HCT116 (cell line): ENCODE measurements at regions not wholly inside any gene's neighbourhood (a gene's known extent, or its start where the extent isn't known, plus 50 kb on each side); places are given as distances from the start of the nearest gene placed in this dataset.

Experiments used
- ATAC-seq: fragments of 200-7000 bp; cut with Tn5 transposase; 2 replicates; pipeline ENCODE4 v1.9.1; 2020; ENCODE audit warnings: mild to moderate bottlenecking, moderate library complexity
- BruUV-seq: library from RNA; stranded (reverse); fragments of 400-500 nt; replicated peaks from 2 replicates; lab custom pipeline; 2021; lab: Mats Ljungman, UMichigan
- CTCF ChIA-PET: fragments of 300-600 bp; sonication (Branson Sonifier 250); formaldehyde crosslinking; loops from one replicate; lab custom pipeline; 2021; ENCODE audit warnings: antibody characterized with exemption; lab: Charles Lee
- POLR2A ChIA-PET: fragments of 300-600, 350-600 bp; sonication (Branson Sonifier 250); formaldehyde crosslinking; loops from one replicate; lab custom pipeline; 2021; ENCODE audit warnings: antibody characterized with exemption; lab: Charles Lee
- RAD21 ChIA-PET, 2 experiments: fragments of 300-600 bp; sonication (Branson Sonifier 250); formaldehyde crosslinking; loops; one replicate each; lab custom pipeline; 2023; ENCODE audit warnings: low total read pairs in 2 of 2; ENCODE audit not compliant: uncharacterized antibody in 2 of 2, unreplicated experiment in 2 of 2, low non-redundant PET in 1 of 2; lab: Charles Lee
- DNase-seq: peaks from one replicate; pipeline ENCODE4 v3.0.0-alpha.2; 2010; ENCODE audit warnings: low read depth, low spot score
- H2AFZ ChIP-seq: fragments of 200-600 bp; shearing (Covaris generic), sonication (generic); 2 replicates; pipeline ENCODE4 v1.6.1; 2017; ENCODE audit warnings: low read depth, mixed run types, mixed read lengths, antibody characterized with exemption, low read length; ENCODE audit not compliant: poor library complexity, severe bottlenecking
- H3K27ac ChIP-seq: 2 replicates; pipeline ENCODE4 v1.5.1; 2012; ENCODE audit warnings: low read depth, low read length
- H3K27me3 ChIP-seq: fragments of 200-600 bp; sonication (generic); 2 replicates; pipeline ENCODE4 v1.6.1; 2016; ENCODE audit warnings: mixed run types, low read length, mixed read lengths; ENCODE audit not compliant: insufficient read depth
- H3K36me3 ChIP-seq, 2 experiments: fragments of 200-500 bp in 1 of 2; fragments of 200-600 bp in 1 of 2; sonication (Bioruptor generic) in 1 of 2; sonication (generic) in 1 of 2; 2 replicates each; pipeline versions ENCODE4 v1.5.1 to v1.6.1; 2014 to 2016; ENCODE audit warnings: low read length in 2 of 2, inconsistent platforms in 1 of 2, mixed read lengths in 1 of 2, mixed run types in 1 of 2; ENCODE audit not compliant: insufficient read depth in 2 of 2, control insufficient read depth in 1 of 2
- H3K4me1 ChIP-seq, 2 experiments: fragments of 200-600 bp in 1 of 2; sonication (generic) in 1 of 2; 2 replicates each; pipeline versions ENCODE4 v1.5.1 to v1.6.1; 2012 to 2017; ENCODE audit warnings: low read length in 2 of 2, inconsistent platforms in 1 of 2, mild to moderate bottlenecking in 1 of 2, mixed read lengths in 1 of 2, mixed run types in 1 of 2, moderate library complexity in 1 of 2; ENCODE audit not compliant: insufficient read depth in 2 of 2, control insufficient read depth in 1 of 2
- H3K4me2 ChIP-seq: fragments of 200-600 bp; sonication (generic); 2 replicates; pipeline ENCODE4 v1.6.1; 2017; ENCODE audit warnings: mixed run types, low read length, mixed read lengths
- H3K4me3 ChIP-seq, 2 experiments: fragments of 200-600 bp in 1 of 2; sonication (generic) in 1 of 2; replicated peaks in 1 of 2; 2 replicates each; pipeline ENCODE4 v1.5.1; 2011 to 2016; ENCODE audit warnings: low read length in 2 of 2, control low read depth in 1 of 2, low read depth in 1 of 2, mild to moderate bottlenecking in 1 of 2, mixed read lengths in 1 of 2, mixed run types in 1 of 2
- H3K79me2 ChIP-seq: fragments of 200-600 bp; sonication (generic); 2 replicates; pipeline ENCODE4 v1.6.1; 2017; ENCODE audit warnings: mild to moderate bottlenecking, mixed run types, low read length, moderate library complexity, mixed read lengths; ENCODE audit not compliant: insufficient read depth
- H3K9ac ChIP-seq: fragments of 200-600 bp; sonication (generic); 2 replicates; pipeline ENCODE4 v1.6.1; 2016; ENCODE audit warnings: low read length, mixed read lengths
- H3K9me2 ChIP-seq: fragments of 200-600 bp; sonication (generic), shearing (Covaris generic); 2 replicates; pipeline ENCODE4 v1.6.1; 2017; ENCODE audit warnings: mixed run types, mild to moderate bottlenecking, moderate library complexity; ENCODE audit not compliant: insufficient read depth
- H3K9me3 ChIP-seq, 2 experiments: fragments of 200-500 bp in 1 of 2; fragments of 200-600 bp in 1 of 2; sonication (Bioruptor generic) in 1 of 2; sonication (generic) in 1 of 2; 2 replicates each; pipeline ENCODE4 v1.6.1; 2014 to 2017; ENCODE audit warnings: low read length in 2 of 2, mixed read lengths in 2 of 2, inconsistent platforms in 1 of 2, low read depth in 1 of 2, mild to moderate bottlenecking in 1 of 2, mixed run types in 1 of 2, moderate library complexity in 1 of 2; ENCODE audit not compliant: control insufficient read depth in 1 of 2, insufficient read depth in 1 of 2
- H4K20me1 ChIP-seq: fragments of 200-600 bp; sonication (generic), shearing (Covaris generic); 2 replicates; pipeline ENCODE4 v1.6.1; 2017; ENCODE audit warnings: mixed run types, mild to moderate bottlenecking, moderate library complexity; ENCODE audit not compliant: insufficient read depth
- CBX3 ChIP-seq: IDR thresholded peaks from 2 replicates; pipeline ENCODE4 v1.6.1; 2012; ENCODE audit warnings: low read depth
- CEBPB ChIP-seq: IDR thresholded peaks from 2 replicates; pipeline ENCODE4 v1.6.1; 2012; ENCODE audit warnings: low read depth
- ELF1 ChIP-seq: IDR thresholded peaks from 2 replicates; pipeline ENCODE4 v1.6.1; 2012; ENCODE audit warnings: low read depth, borderline replicate concordance
- EZH2 ChIP-seq: fragments of 200-600 bp; sonication (generic); IDR thresholded peaks from 2 replicates; pipeline ENCODE4 v1.6.1; 2017; ENCODE audit warnings: antibody characterized with exemption, mixed run types
- JUND ChIP-seq: IDR thresholded peaks from 2 replicates; pipeline ENCODE4 v1.6.1; 2012
- POLR2AphosphoS5 ChIP-seq: IDR thresholded peaks from 2 replicates; pipeline ENCODE4 v1.6.1; 2011; ENCODE audit warnings: mild to moderate bottlenecking, low read depth, low read length, moderate library complexity
- RAD21 ChIP-seq: IDR thresholded peaks from 2 replicates; pipeline ENCODE4 v1.6.1; 2012; ENCODE audit warnings: low read depth, mild to moderate bottlenecking
- SIN3A ChIP-seq: IDR thresholded peaks from 2 replicates; pipeline ENCODE4 v1.6.1; 2012; ENCODE audit warnings: low read depth
- SP1 ChIP-seq: IDR thresholded peaks from 2 replicates; pipeline ENCODE4 v1.6.1; 2012; ENCODE audit warnings: low read depth
- SRF ChIP-seq: IDR thresholded peaks from 2 replicates; pipeline ENCODE4 v1.6.1; 2012; ENCODE audit warnings: low read depth
- TCF7L2 ChIP-seq: IDR thresholded peaks from 2 replicates; pipeline ENCODE4 v1.7.0; 2011; ENCODE audit warnings: borderline replicate concordance, inconsistent platforms; ENCODE audit not compliant: insufficient read depth, insufficient read length; ENCODE audit errors: extremely low read depth
- YY1 ChIP-seq: IDR thresholded peaks from 2 replicates; pipeline ENCODE4 v1.6.1; 2011; ENCODE audit warnings: low read length, low read depth, moderate library complexity, mild to moderate bottlenecking; ENCODE audit not compliant: insufficient replicate concordance; ENCODE audit errors: extremely low read depth
- ZFX ChIP-seq: fragments of 450-650 bp; IDR thresholded peaks from 2 replicates; pipeline ENCODE4 v1.6.1; 2017
- ZNF274 ChIP-seq: fragments of 200-500 bp; sonication (Bioruptor generic); IDR thresholded peaks from 2 replicates; pipeline ENCODE4 v1.6.1; 2014; ENCODE audit warnings: mild to moderate bottlenecking, low read depth, low read length, inconsistent platforms
- intact Hi-C: fragments of 100-400 bp; cut with micrococcal nuclease; formaldehyde crosslinking; loops from 2 replicates; pipeline ENCODE4 v1.10.0; 2022
- TF ChIP-seq, protein P1 (sequence below), 3 experiments: fragments of 200-600 bp in 1 of 3; sonication (generic) in 1 of 3; IDR thresholded peaks in 2 of 3; conservative IDR thresholded peaks in 1 of 3; 2 replicates each; pipeline ENCODE4 v1.5.1; 2012 to 2017; ENCODE audit warnings: low read depth in 2 of 3, low read length in 2 of 3, antibody characterized with exemption in 1 of 3, borderline replicate concordance in 1 of 3, control low read depth in 1 of 3, mild to moderate bottlenecking in 1 of 3, mixed read lengths in 1 of 3, mixed run types in 1 of 3, moderate library complexity in 1 of 3; ENCODE audit not compliant: insufficient read depth in 1 of 3
- TF ChIP-seq, protein P2 (sequence below): IDR thresholded peaks from 2 replicates; pipeline ENCODE4 v1.6.1; 2011; ENCODE audit warnings: mild to moderate bottlenecking, low read length, moderate library complexity; ENCODE audit not compliant: insufficient replicate concordance; ENCODE audit errors: extremely low read depth
- TF ChIP-seq, protein P3 (sequence below): IDR thresholded peaks from 2 replicates; pipeline ENCODE4 v1.6.1; 2012
- TF ChIP-seq, protein P4 (sequence below): IDR thresholded peaks from 2 replicates; pipeline ENCODE4 v1.6.1; 2012

DNA sequence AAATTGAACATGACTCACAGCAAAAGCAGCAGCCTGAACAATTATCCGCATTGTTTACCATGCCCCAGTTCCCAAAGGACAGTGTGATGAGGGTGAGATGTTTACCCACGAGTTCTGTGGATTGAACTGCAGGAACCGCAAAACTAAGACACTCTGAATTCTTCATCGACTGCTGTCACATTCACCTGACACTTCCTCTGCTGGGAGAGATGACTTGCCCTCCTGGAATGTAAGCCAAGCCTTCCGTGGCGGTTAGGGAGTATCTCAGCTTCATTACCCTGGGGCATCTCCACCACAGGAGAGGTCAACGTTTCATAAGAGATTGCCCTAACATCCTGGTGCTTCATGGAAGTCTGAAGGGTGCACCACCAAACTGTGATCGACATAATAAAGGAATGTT lies 374.6 kb upstream of the ADARB2 start (continued):
- no peak for TF ChIP-seq TCF7L2
- TF ChIP-seq, protein P1, sequence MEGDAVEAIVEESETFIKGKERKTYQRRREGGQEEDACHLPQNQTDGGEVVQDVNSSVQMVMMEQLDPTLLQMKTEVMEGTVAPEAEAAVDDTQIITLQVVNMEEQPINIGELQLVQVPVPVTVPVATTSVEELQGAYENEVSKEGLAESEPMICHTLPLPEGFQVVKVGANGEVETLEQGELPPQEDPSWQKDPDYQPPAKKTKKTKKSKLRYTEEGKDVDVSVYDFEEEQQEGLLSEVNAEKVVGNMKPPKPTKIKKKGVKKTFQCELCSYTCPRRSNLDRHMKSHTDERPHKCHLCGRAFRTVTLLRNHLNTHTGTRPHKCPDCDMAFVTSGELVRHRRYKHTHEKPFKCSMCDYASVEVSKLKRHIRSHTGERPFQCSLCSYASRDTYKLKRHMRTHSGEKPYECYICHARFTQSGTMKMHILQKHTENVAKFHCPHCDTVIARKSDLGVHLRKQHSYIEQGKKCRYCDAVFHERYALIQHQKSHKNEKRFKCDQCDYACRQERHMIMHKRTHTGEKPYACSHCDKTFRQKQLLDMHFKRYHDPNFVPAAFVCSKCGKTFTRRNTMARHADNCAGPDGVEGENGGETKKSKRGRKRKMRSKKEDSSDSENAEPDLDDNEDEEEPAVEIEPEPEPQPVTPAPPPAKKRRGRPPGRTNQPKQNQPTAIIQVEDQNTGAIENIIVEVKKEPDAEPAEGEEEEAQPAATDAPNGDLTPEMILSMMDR (IDR thresholded peaks at IDR 0.05 in 2 of 3, conservative IDR thresholded peaks at IDR 0.05 in 1 of 3; ENCODE audit: borderline replicate concordance in 1 of 3, insufficient read depth in 1 of 3, low read depth in 2 of 3, low read length in 2 of 3): no peak
- no peak for TF ChIP-seq ELF1
- no peak for TF ChIP-seq RAD21
- TF ChIP-seq JUND: no peak
- no peak for TF ChIP-seq EZH2
- TF ChIP-seq SP1: no peak

DNA sequence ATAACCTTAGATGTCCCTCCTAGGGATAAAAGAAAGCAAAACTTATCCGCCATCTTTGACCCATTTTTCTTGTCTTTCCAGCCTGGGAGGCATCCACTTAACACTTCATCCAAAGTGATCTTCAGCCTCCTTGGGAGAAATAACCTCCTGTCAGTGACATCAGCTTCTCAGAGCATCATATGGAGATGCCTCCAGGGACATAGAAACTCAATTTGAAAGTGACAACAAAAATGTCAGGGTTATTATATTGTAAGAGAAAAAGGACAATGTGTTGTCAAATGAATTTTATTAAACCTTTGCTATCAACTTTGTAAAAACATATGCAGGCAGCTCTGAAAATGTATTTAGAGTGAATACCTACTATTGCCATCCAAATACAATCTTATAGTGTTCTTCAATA lies 371.2 kb upstream of the ADARB2 start:
- no peaks in the 10 kb centered on the region for H4K20me1 ChIP-seq
- H3K27me3 ChIP-seq: no peaks in the 10 kb centered on the region
- POLR2A ChIA-PET: no interaction called here
- no peak for ATAC-seq
- H3K36me3 ChIP-seq: no peaks in the 10 kb centered on the region
- H3K27ac ChIP-seq: no peak overlapping the region
- H3K4me2 ChIP-seq: no peak overlapping the region
- CTCF ChIA-PET: no interaction called here
- no peaks in the 10 kb centered on the region for H3K79me2 ChIP-seq
- intact Hi-C loops: no loop called here
- H3K4me3 ChIP-seq: no peak overlapping the region
- no peaks in the 10 kb centered on the region for H3K4me1 ChIP-seq
- no peak for DNase-seq
- no peak overlapping the region for H2AFZ ChIP-seq
- TF ChIP-seq, protein P2, sequence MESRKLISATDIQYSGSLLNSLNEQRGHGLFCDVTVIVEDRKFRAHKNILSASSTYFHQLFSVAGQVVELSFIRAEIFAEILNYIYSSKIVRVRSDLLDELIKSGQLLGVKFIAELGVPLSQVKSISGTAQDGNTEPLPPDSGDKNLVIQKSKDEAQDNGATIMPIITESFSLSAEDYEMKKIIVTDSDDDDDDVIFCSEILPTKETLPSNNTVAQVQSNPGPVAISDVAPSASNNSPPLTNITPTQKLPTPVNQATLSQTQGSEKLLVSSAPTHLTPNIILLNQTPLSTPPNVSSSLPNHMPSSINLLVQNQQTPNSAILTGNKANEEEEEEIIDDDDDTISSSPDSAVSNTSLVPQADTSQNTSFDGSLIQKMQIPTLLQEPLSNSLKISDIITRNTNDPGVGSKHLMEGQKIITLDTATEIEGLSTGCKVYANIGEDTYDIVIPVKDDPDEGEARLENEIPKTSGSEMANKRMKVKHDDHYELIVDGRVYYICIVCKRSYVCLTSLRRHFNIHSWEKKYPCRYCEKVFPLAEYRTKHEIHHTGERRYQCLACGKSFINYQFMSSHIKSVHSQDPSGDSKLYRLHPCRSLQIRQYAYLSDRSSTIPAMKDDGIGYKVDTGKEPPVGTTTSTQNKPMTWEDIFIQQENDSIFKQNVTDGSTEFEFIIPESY: no peak
- TF ChIP-seq POLR2AphosphoS5 (no peak), YY1 (no peak), CEBPB (no peak), SIN3A (no peak), SP1 (no peak), SRF (no peak), JUND (no peak), ZNF274 (no peak), RAD21 (no peak), CBX3 (no peak), ZFX (no peak)
- TF ChIP-seq, protein P3, sequence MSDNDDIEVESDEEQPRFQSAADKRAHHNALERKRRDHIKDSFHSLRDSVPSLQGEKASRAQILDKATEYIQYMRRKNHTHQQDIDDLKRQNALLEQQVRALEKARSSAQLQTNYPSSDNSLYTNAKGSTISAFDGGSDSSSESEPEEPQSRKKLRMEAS: no peak
- TF ChIP-seq, protein P4, sequence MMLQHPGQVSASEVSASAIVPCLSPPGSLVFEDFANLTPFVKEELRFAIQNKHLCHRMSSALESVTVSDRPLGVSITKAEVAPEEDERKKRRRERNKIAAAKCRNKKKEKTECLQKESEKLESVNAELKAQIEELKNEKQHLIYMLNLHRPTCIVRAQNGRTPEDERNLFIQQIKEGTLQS: no peak
- TF ChIP-seq, all 23 proteins: peak for 0
- no TSS peak for BruUV-seq
- RAD21 ChIA-PET: no interaction called here
- H3K9ac ChIP-seq: no peak overlapping the region
- H3K9me2 ChIP-seq: no peaks in the 10 kb centered on the region
- H3K9me3 ChIP-seq: peaks cover 6 to 36% of the 10 kb centered on the region in 2 experiments; a peak in 2 of 4 replicates
